Ishikawa (cell line): ENCODE measurements at regions not wholly inside any gene's neighbourhood (a gene's known extent, or its start where the extent isn't known, plus 50 kb on each side); places are given as distances from the start of the nearest gene placed in this dataset.

Experiments
- CEBPB ChIP-seq: IDR thresholded peaks from 2 replicates; pipeline ENCODE4 v1.6.1; 2012
- CREB1 ChIP-seq: IDR thresholded peaks from 2 replicates; pipeline ENCODE4 v1.6.1; 2012; ENCODE audit warnings: low read depth
- EGR1 ChIP-seq: IDR thresholded peaks from 2 replicates; pipeline ENCODE4 v1.6.1; 2012
- EP300 ChIP-seq: IDR thresholded peaks from 2 replicates; pipeline ENCODE4 v1.6.1; 2012; ENCODE audit warnings: borderline replicate concordance
- FOXM1 ChIP-seq: IDR thresholded peaks from 2 replicates; pipeline ENCODE4 v1.6.1; 2012; ENCODE audit warnings: low read depth, borderline replicate concordance
- NFIC ChIP-seq: IDR thresholded peaks from 2 replicates; pipeline ENCODE4 v1.6.1; 2012
- RAD21 ChIP-seq: IDR thresholded peaks from 2 replicates; pipeline ENCODE4 v1.6.1; 2012; ENCODE audit warnings: low read depth
- TAF1 ChIP-seq: IDR thresholded peaks from 2 replicates; pipeline ENCODE4 v1.6.1; 2012; ENCODE audit warnings: low read depth, mild to moderate bottlenecking
- TCF12 ChIP-seq: IDR thresholded peaks from 2 replicates; pipeline ENCODE4 v1.6.1; 2012; ENCODE audit warnings: low read depth
- TEAD4 ChIP-seq: IDR thresholded peaks from 2 replicates; pipeline ENCODE4 v1.6.1; 2012
- YY1 ChIP-seq: IDR thresholded peaks from 2 replicates; pipeline ENCODE4 v1.6.1; 2012; ENCODE audit warnings: low read depth
- ZBTB7A ChIP-seq: IDR thresholded peaks from 2 replicates; pipeline ENCODE4 v1.6.1; 2012; ENCODE audit warnings: low read depth
- TF ChIP-seq, protein P1 (sequence below): IDR thresholded peaks from 2 replicates; pipeline ENCODE4 v1.6.1; 2012
- TF ChIP-seq, protein P2 (sequence below): IDR thresholded peaks from 2 replicates; pipeline ENCODE4 v1.6.1; 2012; ENCODE audit warnings: low read depth, mild to moderate bottlenecking
- TF ChIP-seq, protein P3 (sequence below): IDR thresholded peaks from 2 replicates; pipeline ENCODE4 v1.6.1; 2012

DNA sequence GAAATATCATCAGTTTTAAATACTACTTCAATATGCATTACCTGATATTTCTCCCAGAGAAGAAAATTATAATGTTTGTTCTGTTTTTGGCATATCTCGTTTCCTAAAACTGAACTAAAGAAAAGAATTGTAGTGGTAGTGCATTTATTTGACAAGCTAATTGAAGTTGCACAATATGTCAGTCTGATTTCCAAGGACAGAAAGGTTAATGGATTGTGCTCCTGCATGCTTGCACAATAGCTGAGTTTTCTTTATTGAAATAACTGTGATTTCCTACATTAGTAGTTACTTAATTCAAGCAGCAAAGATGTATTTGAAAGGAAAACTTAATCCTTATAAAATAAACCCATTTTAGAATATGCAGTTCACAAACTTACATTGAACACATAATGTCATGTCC is 2047.7 kb downstream of the NCAM2 start:
- no peak for TF ChIP-seq YY1
- TF ChIP-seq FOXM1: no peak
- TF ChIP-seq CEBPB: no peak
- TF ChIP-seq, protein P1, sequence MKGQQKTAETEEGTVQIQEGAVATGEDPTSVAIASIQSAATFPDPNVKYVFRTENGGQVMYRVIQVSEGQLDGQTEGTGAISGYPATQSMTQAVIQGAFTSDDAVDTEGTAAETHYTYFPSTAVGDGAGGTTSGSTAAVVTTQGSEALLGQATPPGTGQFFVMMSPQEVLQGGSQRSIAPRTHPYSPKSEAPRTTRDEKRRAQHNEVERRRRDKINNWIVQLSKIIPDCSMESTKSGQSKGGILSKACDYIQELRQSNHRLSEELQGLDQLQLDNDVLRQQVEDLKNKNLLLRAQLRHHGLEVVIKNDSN: no peak
- TF ChIP-seq RAD21: no peak
- TF ChIP-seq, protein P2, sequence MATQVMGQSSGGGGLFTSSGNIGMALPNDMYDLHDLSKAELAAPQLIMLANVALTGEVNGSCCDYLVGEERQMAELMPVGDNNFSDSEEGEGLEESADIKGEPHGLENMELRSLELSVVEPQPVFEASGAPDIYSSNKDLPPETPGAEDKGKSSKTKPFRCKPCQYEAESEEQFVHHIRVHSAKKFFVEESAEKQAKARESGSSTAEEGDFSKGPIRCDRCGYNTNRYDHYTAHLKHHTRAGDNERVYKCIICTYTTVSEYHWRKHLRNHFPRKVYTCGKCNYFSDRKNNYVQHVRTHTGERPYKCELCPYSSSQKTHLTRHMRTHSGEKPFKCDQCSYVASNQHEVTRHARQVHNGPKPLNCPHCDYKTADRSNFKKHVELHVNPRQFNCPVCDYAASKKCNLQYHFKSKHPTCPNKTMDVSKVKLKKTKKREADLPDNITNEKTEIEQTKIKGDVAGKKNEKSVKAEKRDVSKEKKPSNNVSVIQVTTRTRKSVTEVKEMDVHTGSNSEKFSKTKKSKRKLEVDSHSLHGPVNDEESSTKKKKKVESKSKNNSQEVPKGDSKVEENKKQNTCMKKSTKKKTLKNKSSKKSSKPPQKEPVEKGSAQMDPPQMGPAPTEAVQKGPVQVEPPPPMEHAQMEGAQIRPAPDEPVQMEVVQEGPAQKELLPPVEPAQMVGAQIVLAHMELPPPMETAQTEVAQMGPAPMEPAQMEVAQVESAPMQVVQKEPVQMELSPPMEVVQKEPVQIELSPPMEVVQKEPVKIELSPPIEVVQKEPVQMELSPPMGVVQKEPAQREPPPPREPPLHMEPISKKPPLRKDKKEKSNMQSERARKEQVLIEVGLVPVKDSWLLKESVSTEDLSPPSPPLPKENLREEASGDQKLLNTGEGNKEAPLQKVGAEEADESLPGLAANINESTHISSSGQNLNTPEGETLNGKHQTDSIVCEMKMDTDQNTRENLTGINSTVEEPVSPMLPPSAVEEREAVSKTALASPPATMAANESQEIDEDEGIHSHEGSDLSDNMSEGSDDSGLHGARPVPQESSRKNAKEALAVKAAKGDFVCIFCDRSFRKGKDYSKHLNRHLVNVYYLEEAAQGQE: no peak
- no peak for TF ChIP-seq NFIC
- TF ChIP-seq EP300: no peak
- no peak for TF ChIP-seq EGR1
- no peak for TF ChIP-seq TAF1
- TF ChIP-seq ZBTB7A: no peak
- no peak for TF ChIP-seq CREB1
- no peak for TF ChIP-seq TCF12
- TF ChIP-seq, protein P3, sequence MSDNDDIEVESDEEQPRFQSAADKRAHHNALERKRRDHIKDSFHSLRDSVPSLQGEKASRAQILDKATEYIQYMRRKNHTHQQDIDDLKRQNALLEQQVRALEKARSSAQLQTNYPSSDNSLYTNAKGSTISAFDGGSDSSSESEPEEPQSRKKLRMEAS: no peak
- TF ChIP-seq TEAD4: no peak

DNA sequence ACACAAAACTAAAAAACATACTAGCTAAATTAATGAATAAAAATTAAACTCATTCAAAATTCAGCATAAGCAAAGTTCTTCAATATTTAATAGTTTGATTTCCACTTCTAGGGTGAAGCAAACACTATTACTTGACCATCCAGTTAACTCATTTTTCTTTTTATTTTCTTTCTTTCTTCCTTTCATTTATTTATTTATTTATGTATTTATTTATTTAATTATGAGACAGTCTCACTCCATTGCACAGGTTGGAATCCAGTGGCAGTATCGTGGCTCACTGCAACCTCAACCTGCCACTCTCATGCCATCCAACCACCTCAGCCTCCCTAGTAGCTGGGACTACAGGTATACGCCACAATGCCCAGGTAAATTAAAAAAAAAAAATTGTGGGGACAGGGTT is 2069.5 kb downstream of the NCAM2 start:
- TF ChIP-seq TAF1 (no peak), RAD21 (no peak), ZBTB7A (no peak), EP300 (no peak), EGR1 (no peak), FOXM1 (no peak), CREB1 (no peak), YY1 (no peak), CEBPB (no peak), TEAD4 (no peak), NFIC (no peak), TCF12 (no peak)
- TF ChIP-seq, protein P1: no peak
- TF ChIP-seq, protein P3: no peak
- TF ChIP-seq, protein P2: no peak

DNA sequence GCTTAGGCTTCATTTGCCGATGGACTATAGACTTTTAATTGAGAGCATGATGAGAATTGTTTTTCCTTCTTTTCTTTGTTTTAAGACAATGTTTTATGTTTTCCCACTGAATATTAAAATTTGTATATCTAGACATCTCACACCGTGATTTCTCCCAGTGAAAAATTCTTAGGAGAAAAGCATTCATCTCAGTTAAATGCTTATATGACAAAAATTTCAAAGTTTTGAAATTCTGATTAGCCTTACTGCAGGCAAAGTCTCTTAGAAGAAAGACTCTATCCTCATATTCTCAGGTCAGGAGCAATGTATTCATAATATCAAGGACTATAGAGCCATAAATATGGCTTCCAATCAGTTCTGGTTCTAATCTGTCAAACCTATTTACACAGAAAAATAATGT is 2085.0 kb downstream of the NCAM2 start:
- TF ChIP-seq ZBTB7A (no peak), TEAD4 (no peak), EP300 (no peak), CREB1 (no peak), FOXM1 (no peak), TCF12 (no peak), CEBPB (no peak), YY1 (no peak), NFIC (no peak), TAF1 (no peak), EGR1 (no peak)
- TF ChIP-seq, protein P2: no peak
- TF ChIP-seq, protein P3: no peak

DNA sequence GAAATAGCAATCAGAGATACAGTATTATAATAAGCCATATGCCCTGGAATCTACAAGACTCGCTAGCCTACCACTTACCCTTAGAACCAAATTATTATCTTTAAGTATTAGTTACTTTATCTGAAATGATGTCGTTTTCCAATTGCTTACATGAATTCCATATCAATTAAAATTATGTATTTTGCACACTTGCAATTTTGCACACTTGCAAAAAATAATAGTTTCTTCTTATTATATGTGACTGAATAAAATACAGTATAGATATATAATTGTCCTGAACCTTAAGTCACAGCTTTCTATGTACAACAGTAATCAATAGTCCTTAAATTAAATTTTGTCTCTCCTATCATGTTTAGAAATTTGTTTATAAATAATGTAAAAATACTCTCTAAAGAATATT is 2095.1 kb downstream of the NCAM2 start:
- TF ChIP-seq TAF1: no peak
- no peak for TF ChIP-seq EGR1

DNA sequence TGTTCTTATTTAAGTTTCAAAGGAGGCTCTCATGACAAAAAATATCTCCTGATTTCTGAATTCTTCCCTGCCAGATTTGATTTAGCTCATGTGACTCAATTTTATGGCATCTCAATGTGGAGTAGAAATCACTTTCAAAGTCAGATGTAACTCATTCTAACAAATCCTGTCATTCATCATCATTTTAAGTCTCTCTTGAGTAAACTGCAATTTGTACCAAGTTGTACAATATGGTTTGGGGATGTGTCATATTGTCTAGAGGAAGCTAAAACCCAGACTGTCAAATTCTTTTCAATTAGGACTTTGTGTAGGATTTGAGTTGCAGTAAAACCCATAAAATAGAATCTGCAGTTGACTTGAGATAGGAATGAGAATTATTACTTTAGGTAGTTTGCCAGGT is 2101.0 kb downstream of the NCAM2 start:
- TF ChIP-seq CREB1 (no peak), CEBPB (no peak), RAD21 (no peak), YY1 (no peak), TEAD4 (no peak), NFIC (no peak), TAF1 (no peak)
- TF ChIP-seq, protein P1: no peak
